ENCODE measurements at regions not wholly inside any gene's neighbourhood (a gene's known extent, or its start where the extent isn't known, plus 50 kb on each side); places are given as distances from the start of the nearest gene placed in this dataset.

GRCh38 chr2:12606472-12607000 lies 110.2 kb upstream of the TRIB2 start:
- TF ChIP-seq MYC (IDR thresholded peaks at IDR 0.05; ENCODE audit: low read depth, low read length) (no peak), CTCF (IDR thresholded peaks at IDR 0.05; ENCODE audit: extremely low read depth in 1 of 2, insufficient read depth in 1 of 2, low read depth in 1 of 2, low read length in 2 of 2) (no peak)

Measured in endothelial cell of umbilical vein (primary cell).